ENCODE measurements at regions not wholly inside any gene's neighbourhood (a gene's known extent, or its start where the extent isn't known, plus 50 kb on each side); places are given as distances from the start of the nearest gene placed in this dataset.

DNA sequence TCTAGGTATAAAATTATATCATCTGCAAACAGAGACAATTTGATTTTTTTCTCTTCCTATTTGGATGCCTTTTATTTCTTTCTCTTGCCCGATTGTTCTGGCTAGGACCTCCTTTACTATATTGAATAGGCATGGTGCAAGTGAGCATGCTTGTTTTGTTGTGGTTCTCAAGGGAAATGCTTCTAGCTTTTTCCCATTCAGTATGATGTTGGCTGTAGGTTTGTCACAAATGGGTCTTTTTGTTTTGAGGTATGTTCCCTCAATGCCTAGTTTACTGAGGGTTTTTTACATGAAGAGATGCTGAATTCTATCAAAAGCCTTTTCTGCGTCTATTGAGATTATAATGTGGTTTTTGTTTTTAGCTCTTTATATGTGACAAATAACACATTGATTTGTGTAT, 198.2 kb upstream of the GHR start:
- DNase-seq (ENCODE audit: low read depth), result no peak
- TF ChIP-seq, protein P1, sequence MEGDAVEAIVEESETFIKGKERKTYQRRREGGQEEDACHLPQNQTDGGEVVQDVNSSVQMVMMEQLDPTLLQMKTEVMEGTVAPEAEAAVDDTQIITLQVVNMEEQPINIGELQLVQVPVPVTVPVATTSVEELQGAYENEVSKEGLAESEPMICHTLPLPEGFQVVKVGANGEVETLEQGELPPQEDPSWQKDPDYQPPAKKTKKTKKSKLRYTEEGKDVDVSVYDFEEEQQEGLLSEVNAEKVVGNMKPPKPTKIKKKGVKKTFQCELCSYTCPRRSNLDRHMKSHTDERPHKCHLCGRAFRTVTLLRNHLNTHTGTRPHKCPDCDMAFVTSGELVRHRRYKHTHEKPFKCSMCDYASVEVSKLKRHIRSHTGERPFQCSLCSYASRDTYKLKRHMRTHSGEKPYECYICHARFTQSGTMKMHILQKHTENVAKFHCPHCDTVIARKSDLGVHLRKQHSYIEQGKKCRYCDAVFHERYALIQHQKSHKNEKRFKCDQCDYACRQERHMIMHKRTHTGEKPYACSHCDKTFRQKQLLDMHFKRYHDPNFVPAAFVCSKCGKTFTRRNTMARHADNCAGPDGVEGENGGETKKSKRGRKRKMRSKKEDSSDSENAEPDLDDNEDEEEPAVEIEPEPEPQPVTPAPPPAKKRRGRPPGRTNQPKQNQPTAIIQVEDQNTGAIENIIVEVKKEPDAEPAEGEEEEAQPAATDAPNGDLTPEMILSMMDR (IDR thresholded peaks at IDR 0.05; ENCODE audit: control insufficient read depth, insufficient read depth, low read depth, low read length, missing control alignments), result no peak
- H3K4me3 ChIP-seq (ENCODE audit: control insufficient read depth, low read depth, low read length), result no peak overlapping the region

DNA sequence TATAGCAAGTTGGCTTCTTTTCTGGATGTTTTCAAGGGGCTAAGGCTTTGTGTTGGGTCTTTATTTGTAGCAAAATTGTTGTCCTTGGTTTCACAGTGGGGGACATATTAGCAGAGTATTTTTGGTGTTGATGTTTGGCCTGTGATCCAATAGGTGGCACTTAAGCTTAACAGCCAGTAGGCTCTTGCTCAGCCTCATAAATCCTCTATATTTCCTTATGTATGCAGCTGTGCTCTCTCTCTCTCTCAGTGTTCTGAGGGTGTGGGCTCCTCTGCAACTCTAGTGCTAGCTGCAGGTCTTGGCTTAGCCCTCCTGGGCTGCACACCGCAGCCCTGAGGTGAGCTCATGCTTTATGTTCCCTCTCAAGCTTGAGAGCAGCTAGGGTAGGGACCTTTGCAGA, 195.0 kb upstream of the GHR start:
- H3K4me3 ChIP-seq (ENCODE audit: control insufficient read depth, low read depth, low read length), result no peak overlapping the region
- DNase-seq (ENCODE audit: low read depth), result no peak
- TF ChIP-seq, protein P1 (IDR thresholded peaks at IDR 0.05; ENCODE audit: control insufficient read depth, insufficient read depth, low read depth, low read length, missing control alignments), result no peak

DNA sequence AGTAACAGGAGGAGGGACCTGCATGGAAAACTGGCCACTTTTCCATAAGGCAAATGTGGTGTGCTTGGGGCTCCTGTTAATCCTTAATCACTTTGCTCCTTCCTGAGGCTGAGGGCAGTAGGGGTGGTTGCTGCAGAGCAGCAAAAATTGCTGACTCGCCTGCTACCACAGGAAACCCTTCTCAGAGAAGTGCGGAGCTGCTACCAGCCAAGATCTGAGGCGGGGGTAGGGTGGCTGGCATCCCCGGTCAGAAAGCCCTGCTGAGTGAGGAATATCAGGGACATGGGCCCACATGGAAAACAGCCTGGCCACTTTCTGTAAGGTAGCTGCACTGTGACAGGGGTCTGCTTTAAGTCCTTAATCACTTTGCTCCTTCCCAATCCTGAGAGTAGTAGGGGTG, 192.4 kb upstream of the GHR start:
- TF ChIP-seq, protein P1 (IDR thresholded peaks at IDR 0.05; ENCODE audit: control insufficient read depth, insufficient read depth, low read depth, low read length, missing control alignments), result no peak
- no peak overlapping the region for H3K4me3 ChIP-seq (ENCODE audit: control insufficient read depth, low read depth, low read length)

DNA sequence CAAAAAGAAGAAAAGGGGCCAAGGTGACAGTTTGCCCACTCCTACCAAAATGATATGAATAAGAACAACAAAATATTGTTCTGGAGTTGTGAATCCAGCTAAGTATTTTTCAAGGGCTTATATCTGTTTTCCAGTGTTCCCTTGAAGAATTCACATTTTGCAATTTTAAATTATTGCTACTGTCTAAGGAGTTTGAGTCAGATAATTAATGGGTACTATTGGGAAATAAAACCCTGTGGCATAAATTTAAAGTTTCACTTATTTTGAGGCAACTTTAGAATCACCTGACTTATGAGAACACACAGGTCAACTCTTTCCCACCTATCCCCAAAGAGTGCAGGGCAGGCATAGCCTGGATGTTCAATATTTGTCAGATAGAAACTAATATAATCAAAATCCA, 188.0 kb upstream of the GHR start:
- no peak for DNase-seq (ENCODE audit: low read depth)
- TF ChIP-seq, protein P1 (IDR thresholded peaks at IDR 0.05; ENCODE audit: control insufficient read depth, insufficient read depth, low read depth, low read length, missing control alignments), result no peak
- no peak overlapping the region for H3K4me3 ChIP-seq (ENCODE audit: control insufficient read depth, low read depth, low read length)

More for the DNA sequence above, 192.4 kb upstream of the GHR start:
- no peak for DNase-seq (ENCODE audit: low read depth)

DNA sequence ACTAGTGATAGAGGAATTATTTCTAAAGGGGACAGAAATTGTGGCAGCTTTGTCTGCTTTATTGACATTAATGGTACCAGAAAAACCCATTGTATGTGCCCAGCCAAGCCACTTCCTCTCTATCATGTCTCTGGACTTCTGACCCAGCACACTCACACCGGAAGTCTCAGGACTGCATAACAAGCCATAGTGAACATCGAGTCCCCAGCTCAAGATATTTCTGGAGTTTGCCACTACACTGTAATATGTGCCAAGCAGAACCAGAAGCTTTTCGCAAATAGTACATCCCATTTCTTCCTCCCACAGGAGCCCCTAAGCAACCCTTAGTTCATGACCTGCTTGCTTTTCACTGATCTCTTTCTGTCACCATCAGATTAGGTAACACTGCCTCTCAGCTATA, 187.4 kb upstream of the GHR start:
- H3K4me3 ChIP-seq (ENCODE audit: control insufficient read depth, low read depth, low read length), result no peak overlapping the region
- DNase-seq (ENCODE audit: low read depth), result no peak
- TF ChIP-seq, protein P1 (IDR thresholded peaks at IDR 0.05; ENCODE audit: control insufficient read depth, insufficient read depth, low read depth, low read length, missing control alignments), result no peak

DNA sequence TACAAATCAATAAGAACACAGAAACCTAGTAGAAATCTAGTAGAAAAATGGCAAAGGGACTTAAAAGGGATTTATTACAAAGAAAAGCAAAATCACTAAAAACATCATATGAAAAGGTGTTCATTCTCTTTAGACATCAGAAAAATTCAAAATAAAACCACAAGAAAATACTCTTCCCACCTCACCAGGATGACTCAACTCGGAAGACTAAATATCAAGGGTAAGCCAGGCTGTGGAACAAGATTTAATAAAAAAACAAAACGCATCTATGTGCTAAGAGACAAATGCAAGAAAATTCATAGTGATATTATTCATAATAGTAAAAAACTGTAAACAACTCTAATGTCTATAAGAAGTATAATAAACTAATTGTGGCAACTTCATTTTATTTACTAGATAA, 181.6 kb upstream of the GHR start:
- TF ChIP-seq, protein P1 (IDR thresholded peaks at IDR 0.05; ENCODE audit: control insufficient read depth, insufficient read depth, low read depth, low read length, missing control alignments), result no peak
- no peak for DNase-seq (ENCODE audit: low read depth)
- H3K4me3 ChIP-seq (ENCODE audit: control insufficient read depth, low read depth, low read length), result no peak overlapping the region

DNA sequence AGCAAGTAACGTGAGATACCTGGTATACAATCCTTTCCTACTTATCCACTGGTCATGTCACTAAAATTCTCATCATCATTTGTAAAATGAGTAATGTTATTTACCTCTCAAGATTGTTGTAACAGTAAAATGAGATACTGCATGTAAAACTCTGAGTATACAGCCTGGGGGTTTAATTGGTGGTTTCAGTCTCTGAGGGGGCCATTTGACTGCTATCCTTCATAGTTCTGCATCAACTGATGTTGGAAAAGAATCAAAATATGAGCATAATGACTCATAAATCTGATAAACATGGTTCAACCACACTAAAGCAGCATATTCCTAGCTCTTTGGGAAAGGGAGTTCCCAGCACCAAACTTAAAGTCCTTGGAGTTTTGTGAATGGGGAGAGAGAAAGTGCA, 181.0 kb upstream of the GHR start:
- DNase-seq (ENCODE audit: low read depth), result no peak
- no peak overlapping the region for H3K4me3 ChIP-seq (ENCODE audit: control insufficient read depth, low read depth, low read length)
- TF ChIP-seq, protein P1 (IDR thresholded peaks at IDR 0.05; ENCODE audit: control insufficient read depth, insufficient read depth, low read depth, low read length, missing control alignments), result no peak

Measured in AG09309 (cell line).